Suprapubic skin (tissue), 4 donors: ENCODE measurements at regions not wholly inside any gene's neighbourhood (a gene's known extent, or its start where the extent isn't known, plus 50 kb on each side); places are given as distances from the start of the nearest gene placed in this dataset.

ENCODE experiments used
- DNase-seq, 2 donors: peaks; one replicate each; pipeline ENCODE4 v3.0.0-alpha.2; 2019; ENCODE audit warnings: low spot score in 2 of 2
- H3K27ac ChIP-seq: fragments of 200-600 bp; sonication (generic); one replicate; pipeline ENCODE4 v1.5.1; 2019
- H3K27me3 ChIP-seq: fragments of 200-600 bp; sonication (generic); one replicate; pipeline ENCODE4 v1.5.1; 2019
- H3K36me3 ChIP-seq: fragments of 200-600 bp; sonication (generic); one replicate; pipeline ENCODE4 v1.5.1; 2019
- H3K4me1 ChIP-seq: fragments of 200-600 bp; sonication (generic); one replicate; pipeline ENCODE4 v1.5.1; 2019
- H3K4me3 ChIP-seq: fragments of 200-600 bp; sonication (generic); one replicate; pipeline ENCODE4 v1.5.1; 2019; ENCODE audit warnings: mild to moderate bottlenecking
- H3K9me3 ChIP-seq: fragments of 200-600 bp; sonication (generic); one replicate; pipeline ENCODE4 v1.5.1; 2019
- EP300 ChIP-seq: sonication (generic); formaldehyde crosslinking; IDR thresholded peaks from one replicate; pipeline ENCODE4 v1.6.1; 2017; ENCODE audit warnings: antibody characterized with exemption
- POLR2A ChIP-seq, 2 donors: fragments of 450-650 bp; IDR thresholded peaks; one replicate each; pipeline ENCODE4 v1.6.1; 2017; ENCODE audit warnings: antibody characterized with exemption in 2 of 2, mild to moderate bottlenecking in 2 of 2, moderate library complexity in 2 of 2
- POLR2AphosphoS5 ChIP-seq, 3 donors: sonication (generic); formaldehyde crosslinking; IDR thresholded peaks; one replicate each; pipeline ENCODE4 v1.6.1; 2017; ENCODE audit warnings: antibody characterized with exemption in 3 of 3
- WGBS: methylation state at CpG from one replicate; pipeline ENCODE4 v1.1.5; 2018; 5-methylcytosine and 5-hydroxymethylcytosine counted together
- TF ChIP-seq, protein P1 (sequence below), 2 donors: fragments of 200-600 bp in 1 of 2; fragments of 450-650 bp in 1 of 2; sonication (generic) in 1 of 2; IDR thresholded peaks; one replicate each; pipeline ENCODE4 v1.5.1; 2016 to 2019; ENCODE audit warnings: antibody characterized with exemption in 2 of 2, mild to moderate bottlenecking in 1 of 2, moderate library complexity in 1 of 2

DNA sequence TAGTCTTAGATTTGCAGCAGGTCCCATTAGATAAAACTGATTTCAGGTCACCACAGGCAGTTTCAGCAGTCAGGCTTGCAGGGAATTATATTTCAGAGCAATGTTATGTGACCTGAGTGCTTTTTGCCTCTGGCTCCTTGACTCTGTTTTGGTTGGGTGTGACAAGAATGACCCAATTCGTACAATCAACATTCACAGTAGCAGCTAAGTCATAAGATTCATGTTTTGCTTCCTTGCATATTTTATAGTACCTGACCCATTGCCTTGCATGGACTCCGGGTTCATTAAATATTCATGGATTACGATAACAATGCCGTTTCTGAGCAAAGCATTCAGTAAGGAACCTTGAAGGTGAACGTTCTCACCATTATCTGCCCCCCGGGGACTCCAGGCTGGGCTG, 152.0 kb upstream of the CST7 start:
- Histone ChIP-seq H3K4me3 (no peak overlapping the region), H3K27me3 (no peaks in the 10 kb centered on the region), H3K36me3 (no peaks in the 10 kb centered on the region), H3K27ac (no peak overlapping the region), H3K9me3 (no peaks in the 10 kb centered on the region), H3K4me1 (no peaks in the 10 kb centered on the region)
- no peak for DNase-seq
- TF ChIP-seq, protein P1, sequence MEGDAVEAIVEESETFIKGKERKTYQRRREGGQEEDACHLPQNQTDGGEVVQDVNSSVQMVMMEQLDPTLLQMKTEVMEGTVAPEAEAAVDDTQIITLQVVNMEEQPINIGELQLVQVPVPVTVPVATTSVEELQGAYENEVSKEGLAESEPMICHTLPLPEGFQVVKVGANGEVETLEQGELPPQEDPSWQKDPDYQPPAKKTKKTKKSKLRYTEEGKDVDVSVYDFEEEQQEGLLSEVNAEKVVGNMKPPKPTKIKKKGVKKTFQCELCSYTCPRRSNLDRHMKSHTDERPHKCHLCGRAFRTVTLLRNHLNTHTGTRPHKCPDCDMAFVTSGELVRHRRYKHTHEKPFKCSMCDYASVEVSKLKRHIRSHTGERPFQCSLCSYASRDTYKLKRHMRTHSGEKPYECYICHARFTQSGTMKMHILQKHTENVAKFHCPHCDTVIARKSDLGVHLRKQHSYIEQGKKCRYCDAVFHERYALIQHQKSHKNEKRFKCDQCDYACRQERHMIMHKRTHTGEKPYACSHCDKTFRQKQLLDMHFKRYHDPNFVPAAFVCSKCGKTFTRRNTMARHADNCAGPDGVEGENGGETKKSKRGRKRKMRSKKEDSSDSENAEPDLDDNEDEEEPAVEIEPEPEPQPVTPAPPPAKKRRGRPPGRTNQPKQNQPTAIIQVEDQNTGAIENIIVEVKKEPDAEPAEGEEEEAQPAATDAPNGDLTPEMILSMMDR (IDR thresholded peaks at IDR 0.05): no peak
- no peak for TF ChIP-seq POLR2A (IDR thresholded peaks at IDR 0.05)
- no peak for TF ChIP-seq EP300
- no peak for TF ChIP-seq POLR2AphosphoS5 (IDR thresholded peaks at IDR 0.05)
- 85% methylated on average over 6 of the region's 6 CpGs for WGBS

DNA sequence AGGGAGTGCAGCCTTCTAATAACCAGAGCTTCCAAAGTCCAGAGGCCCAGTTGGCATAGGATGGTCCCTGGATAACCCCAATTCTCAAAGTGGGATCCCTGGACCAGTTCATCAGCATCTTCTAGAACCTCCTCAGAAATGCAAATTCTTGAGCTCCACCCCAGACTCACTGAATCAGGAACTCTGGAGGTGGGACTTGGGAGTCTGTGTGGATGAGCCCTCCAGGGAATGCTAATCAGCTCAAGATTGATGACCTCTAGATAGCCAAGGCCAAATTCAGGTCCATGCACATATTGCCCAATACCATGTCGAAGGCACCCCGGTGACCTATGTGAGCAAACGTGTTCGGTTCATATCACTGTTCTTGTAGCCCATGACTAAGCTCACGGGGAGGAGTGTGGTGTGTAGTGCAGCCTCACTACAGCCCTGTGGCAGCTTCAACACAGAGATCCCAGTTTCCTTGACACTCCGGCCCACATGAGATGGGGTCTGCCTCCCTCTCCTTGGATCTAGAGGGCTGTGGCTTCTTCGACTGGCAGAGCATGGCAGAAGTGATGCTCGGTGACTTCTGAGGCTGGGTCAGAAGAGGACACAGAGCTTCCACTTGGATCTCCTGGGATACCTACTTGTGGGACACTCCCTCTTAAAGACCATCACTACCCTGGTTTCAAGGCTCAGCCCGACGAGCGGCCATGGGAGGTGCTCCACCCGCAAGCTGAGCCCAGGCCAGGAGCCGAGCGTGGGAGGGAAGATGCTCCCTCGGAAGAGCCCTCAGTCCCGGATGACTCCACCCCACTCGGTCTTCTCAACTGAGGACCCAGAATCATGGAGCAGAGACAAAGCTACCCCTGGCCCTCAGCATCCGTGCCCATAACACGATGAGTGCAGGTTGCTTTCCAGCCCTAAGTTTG, 151.1 kb upstream of the CST7 start:
- H3K4me1 ChIP-seq: no peaks in the 10 kb centered on the region
- no peaks in the 10 kb centered on the region for H3K9me3 ChIP-seq
- H3K27ac ChIP-seq: no peak overlapping the region
- TF ChIP-seq EP300: no peak
- TF ChIP-seq POLR2AphosphoS5 (IDR thresholded peaks at IDR 0.05): no peak
- TF ChIP-seq, protein P1 (IDR thresholded peaks at IDR 0.05): no peak
- TF ChIP-seq POLR2A (IDR thresholded peaks at IDR 0.05): no peak
- 90% methylated on average over 9 of the region's 19 CpGs for WGBS
- no peaks in the 10 kb centered on the region for H3K27me3 ChIP-seq
- DNase-seq: no peak
- no peaks in the 10 kb centered on the region for H3K36me3 ChIP-seq
- no peak overlapping the region for H3K4me3 ChIP-seq

DNA sequence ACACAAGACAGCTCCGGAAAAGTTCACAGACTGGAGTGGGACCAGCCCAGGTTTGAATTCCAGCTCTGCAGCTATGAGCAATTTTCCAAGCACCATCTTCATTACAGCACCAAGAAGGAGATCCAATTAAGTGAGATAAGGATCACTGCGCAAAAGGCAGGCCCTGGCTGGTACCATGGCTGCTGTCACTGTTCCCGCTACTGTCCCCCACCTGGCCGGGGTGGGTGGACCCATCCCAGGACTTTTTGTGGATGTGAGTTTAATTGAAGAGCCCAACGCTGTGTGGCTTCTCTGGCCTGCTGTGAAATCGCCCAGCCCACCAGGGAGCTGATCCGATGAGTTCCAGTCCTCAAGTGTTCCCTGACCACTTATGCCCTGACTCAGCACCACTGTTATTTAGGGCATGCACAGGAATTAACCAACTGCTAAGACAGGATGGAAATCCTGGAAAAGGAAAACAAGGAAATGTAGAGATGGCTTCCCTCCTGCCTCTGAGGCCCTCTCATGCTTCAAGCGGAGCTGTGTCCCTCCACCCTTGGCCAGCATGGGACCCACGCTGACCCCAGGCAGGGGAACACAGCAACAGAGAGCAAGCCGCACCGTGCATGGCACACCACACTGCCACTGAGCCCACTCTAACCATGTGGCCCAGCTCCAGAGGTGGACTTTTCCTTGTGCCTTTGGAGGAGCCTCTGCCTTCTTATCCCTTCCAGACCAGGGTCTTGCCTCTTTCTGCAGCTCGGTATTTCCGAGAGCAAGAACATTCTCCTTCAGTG, 150.0 kb upstream of the CST7 start:
- Histone ChIP-seq H3K4me1 (no peaks in the 10 kb centered on the region), H3K27me3 (no peaks in the 10 kb centered on the region), H3K27ac (no peak overlapping the region), H3K4me3 (no peak overlapping the region), H3K9me3 (no peaks in the 10 kb centered on the region), H3K36me3 (no peaks in the 10 kb centered on the region)
- WGBS: 89% methylated on average over 11 of the region's 13 CpGs
- TF ChIP-seq POLR2AphosphoS5 (IDR thresholded peaks at IDR 0.05) (no peak), EP300 (no peak)
- TF ChIP-seq, protein P1 (IDR thresholded peaks at IDR 0.05): no peak
- no peak for DNase-seq

DNA sequence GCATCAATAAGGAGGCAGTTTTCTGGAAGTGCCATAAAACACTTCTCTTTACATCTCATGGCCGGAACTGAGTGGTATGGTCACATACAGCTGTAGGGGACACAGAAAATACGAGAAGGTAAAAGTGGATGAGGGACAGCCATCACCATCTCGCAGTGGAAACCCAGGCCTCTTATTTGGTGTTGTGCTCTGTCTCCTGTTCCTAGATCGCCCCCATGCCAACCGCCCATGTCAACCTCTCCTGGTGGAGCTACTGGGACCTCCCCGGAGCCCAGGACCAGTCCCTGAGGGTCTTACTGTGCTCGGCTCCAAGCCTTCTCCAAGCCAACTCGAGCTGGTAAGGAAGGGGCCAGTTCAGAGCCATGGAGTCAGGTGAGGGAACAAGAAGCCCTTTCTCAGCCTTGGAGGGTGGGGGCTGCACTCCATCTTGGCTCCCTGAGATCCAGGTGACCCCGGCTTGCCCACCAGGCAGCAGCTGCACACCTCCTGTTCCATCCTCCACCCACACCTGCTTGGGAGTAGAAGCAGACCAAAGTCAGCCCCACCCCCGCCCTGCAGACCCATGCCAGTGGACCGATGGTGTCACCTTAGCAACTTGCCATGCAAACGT, 149.0 kb upstream of the CST7 start:
- no peaks in the 10 kb centered on the region for H3K9me3 ChIP-seq
- WGBS: 85% methylated on average over 11 of the region's 12 CpGs
- DNase-seq: no peak

More for the DNA sequence above, 149.0 kb upstream of the CST7 start:
- Histone ChIP-seq H3K27me3 (no peaks in the 10 kb centered on the region), H3K4me1 (no peaks in the 10 kb centered on the region), H3K36me3 (no peaks in the 10 kb centered on the region), H3K27ac (no peak overlapping the region), H3K4me3 (no peak overlapping the region)
- TF ChIP-seq POLR2A (IDR thresholded peaks at IDR 0.05) (no peak), EP300 (no peak), POLR2AphosphoS5 (IDR thresholded peaks at IDR 0.05) (no peak)
- TF ChIP-seq, protein P1 (IDR thresholded peaks at IDR 0.05): no peak
